ENCODE measurements at regions not wholly inside any gene's neighbourhood (a gene's known extent, or its start where the extent isn't known, plus 50 kb on each side); places are given as distances from the start of the nearest gene placed in this dataset.

- TF ChIP-seq, protein P1, sequence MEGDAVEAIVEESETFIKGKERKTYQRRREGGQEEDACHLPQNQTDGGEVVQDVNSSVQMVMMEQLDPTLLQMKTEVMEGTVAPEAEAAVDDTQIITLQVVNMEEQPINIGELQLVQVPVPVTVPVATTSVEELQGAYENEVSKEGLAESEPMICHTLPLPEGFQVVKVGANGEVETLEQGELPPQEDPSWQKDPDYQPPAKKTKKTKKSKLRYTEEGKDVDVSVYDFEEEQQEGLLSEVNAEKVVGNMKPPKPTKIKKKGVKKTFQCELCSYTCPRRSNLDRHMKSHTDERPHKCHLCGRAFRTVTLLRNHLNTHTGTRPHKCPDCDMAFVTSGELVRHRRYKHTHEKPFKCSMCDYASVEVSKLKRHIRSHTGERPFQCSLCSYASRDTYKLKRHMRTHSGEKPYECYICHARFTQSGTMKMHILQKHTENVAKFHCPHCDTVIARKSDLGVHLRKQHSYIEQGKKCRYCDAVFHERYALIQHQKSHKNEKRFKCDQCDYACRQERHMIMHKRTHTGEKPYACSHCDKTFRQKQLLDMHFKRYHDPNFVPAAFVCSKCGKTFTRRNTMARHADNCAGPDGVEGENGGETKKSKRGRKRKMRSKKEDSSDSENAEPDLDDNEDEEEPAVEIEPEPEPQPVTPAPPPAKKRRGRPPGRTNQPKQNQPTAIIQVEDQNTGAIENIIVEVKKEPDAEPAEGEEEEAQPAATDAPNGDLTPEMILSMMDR (IDR thresholded peaks at IDR 0.05): no peak
These were observed 268.4 kb downstream of the GLRX3 start (continued) for GRCh38 chr10:130404476-130405055.

GRCh38 chr10:130407052-130407451 is 270.9 kb downstream of the GLRX3 start:
- WGBS (ENCODE audit: missing lambda C conversion rate): 2% methylated on average over 4 of the region's 4 CpGs
- CTCF ChIA-PET: no interaction called here
- Histone ChIP-seq H3K4me2 (no peak overlapping the region), H3K9me3 (no peaks in the 10 kb centered on the region; the same call in 2 of the 3 replicates), H3K4me3 (no peak overlapping the region), H3K27ac (no peak overlapping the region), H3K4me1 (no peaks in the 10 kb centered on the region)
- no peak for ATAC-seq
- POLR2A ChIA-PET: no interaction called here
- DNase-seq (ENCODE audit: low read depth in 1 of 2, low spot score in 1 of 2): no peak
- no peak for TF ChIP-seq RFX5 (IDR thresholded peaks at IDR 0.05)
- no peak for FAIRE-seq

DNA sequence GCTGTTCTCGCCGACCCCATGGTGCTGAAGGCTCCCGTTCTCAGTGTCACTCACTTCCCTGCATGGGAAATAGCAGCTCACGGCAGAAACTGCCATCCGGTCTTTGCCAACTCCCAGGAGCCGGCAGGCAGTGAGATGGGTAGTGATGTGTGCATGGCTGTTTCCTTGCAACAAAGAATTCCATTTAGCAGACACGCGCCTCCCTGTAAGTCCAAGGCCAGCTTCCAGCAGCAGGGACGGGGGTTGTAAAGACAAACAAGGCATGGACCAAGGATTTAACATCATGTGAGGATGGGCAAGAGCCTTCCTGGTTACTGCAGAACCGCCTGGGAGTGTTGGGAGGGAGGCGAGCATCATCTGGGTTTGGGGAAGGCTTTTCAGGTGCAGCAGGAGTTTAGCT is 273.1 kb downstream of the GLRX3 start:
- H3K9me3 ChIP-seq: no peaks in the 10 kb centered on the region; the same call in 2 of the 3 replicates
- TF ChIP-seq TP53 (CRISPR knock-in tag; IDR thresholded peaks at IDR 0.05): no peak
- H3K27ac ChIP-seq: no peak overlapping the region
- DNase-seq (ENCODE audit: low read depth in 1 of 2, low spot score in 1 of 2) (no peak), FAIRE-seq (no peak), ATAC-seq (no peak)
- no peak overlapping the region for H3K4me2 ChIP-seq
- no peaks in the 10 kb centered on the region for H3K4me1 ChIP-seq
- WGBS (ENCODE audit: missing lambda C conversion rate): 27% methylated on average over 9 of the region's 11 CpGs
- no peak overlapping the region for H3K4me3 ChIP-seq
- ChIA-PET POLR2A (no interaction called here), CTCF (no interaction called here)

DNA sequence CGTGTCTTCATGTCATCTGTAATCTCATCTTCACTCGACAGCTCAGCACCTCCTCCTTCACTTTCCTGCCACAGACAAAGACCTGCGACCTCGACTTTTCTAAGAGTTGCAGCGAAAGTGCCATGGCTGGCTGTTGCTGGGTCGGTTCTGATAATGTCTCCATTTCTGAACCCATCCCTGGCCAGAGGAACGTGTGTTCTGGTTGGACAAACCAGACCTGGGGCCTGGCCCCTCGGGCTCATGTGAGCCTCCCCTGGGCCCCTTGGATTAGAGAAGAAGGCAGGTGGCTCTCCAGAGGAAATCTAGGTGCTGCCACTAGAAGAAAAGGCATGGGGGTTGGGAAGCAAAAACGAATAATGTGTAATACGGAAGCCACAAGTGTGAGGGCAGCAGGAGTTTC is 273.7 kb downstream of the GLRX3 start:
- TF ChIP-seq KDM1A (IDR thresholded peaks at IDR 0.05; ENCODE audit: low read depth) (no peak), POLR2AphosphoS2 (conservative IDR thresholded peaks at IDR 0.05; ENCODE audit: low read length) (no peak), MAZ (IDR thresholded peaks at IDR 0.05; ENCODE audit: borderline replicate concordance, low read depth, low read length) (no peak), SMC3 (IDR thresholded peaks at IDR 0.05) (no peak), HDAC2 (IDR thresholded peaks at IDR 0.05) (no peak), FOXS1 (CRISPR knock-in tag; IDR thresholded peaks at IDR 0.05) (no peak), MYC (IDR thresholded peaks at IDR 0.05; ENCODE audit: borderline replicate concordance, low read length) (no peak), JUNB (IDR thresholded peaks at IDR 0.05) (no peak), RFX5 (IDR thresholded peaks at IDR 0.05) (no peak)
- TF ChIP-seq, protein P2, sequence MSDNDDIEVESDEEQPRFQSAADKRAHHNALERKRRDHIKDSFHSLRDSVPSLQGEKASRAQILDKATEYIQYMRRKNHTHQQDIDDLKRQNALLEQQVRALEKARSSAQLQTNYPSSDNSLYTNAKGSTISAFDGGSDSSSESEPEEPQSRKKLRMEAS (IDR thresholded peaks at IDR 0.05): no peak
- Histone ChIP-seq H3K9me3 (no peaks in the 10 kb centered on the region; the same call in 2 of the 3 replicates), H3K27ac (no peak overlapping the region), H3K4me2 (no peak overlapping the region), H3K4me3 (no peak overlapping the region), H3K4me1 (no peaks in the 10 kb centered on the region)
- ChIA-PET CTCF (no interaction called here), POLR2A (no interaction called here)
- DNase-seq (ENCODE audit: low read depth in 1 of 2, low spot score in 1 of 2) (no peak), FAIRE-seq (no peak), ATAC-seq (no peak)
- 7% methylated on average over 10 of the region's 10 CpGs for WGBS (ENCODE audit: missing lambda C conversion rate)

DNA sequence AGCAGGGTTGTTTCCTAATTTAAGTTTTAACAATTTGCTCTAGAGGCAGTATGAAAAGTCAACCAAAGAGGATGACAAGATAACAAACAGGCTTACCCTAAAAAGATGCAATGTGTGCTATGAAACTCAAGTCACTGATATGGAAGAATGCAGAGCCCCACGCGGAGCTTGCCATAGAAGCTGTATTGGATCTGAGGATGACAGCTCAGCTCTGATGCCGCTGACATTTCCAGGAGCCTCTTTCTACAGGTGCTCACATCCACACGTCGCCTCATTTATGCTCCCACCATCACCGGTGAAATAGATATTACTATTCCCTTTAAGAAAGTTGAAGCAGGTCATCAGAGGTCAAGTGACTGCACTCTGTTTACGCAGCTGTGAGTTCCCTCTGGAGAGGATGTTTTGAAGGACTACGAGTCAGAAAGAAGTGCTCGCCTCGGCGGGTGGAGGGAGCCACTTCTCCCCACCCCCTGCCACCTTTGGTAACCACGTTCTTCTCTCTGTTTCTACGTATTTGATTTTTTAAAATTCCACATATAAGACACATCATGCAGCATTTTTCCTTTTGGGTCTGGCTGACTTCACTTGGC is 275.4 kb downstream of the GLRX3 start:
- Histone ChIP-seq H3K27ac (no peak overlapping the region), H3K4me3 (no peak overlapping the region), H3K4me2 (no peak overlapping the region), H3K4me1 (no peaks in the 10 kb centered on the region), H3K9me3 (no peaks in the 10 kb centered on the region; the same call in 2 of the 3 replicates)
- POLR2A ChIA-PET: no interaction called here
- WGBS (ENCODE audit: missing lambda C conversion rate): 5% methylated on average over 13 of the region's 13 CpGs
- no peak for ATAC-seq
- no peak for FAIRE-seq
- no peak for DNase-seq (ENCODE audit: low read depth in 1 of 2, low spot score in 1 of 2)
- TF ChIP-seq SREBF2 (IDR thresholded peaks at IDR 0.05): no peak
- no peak for TF ChIP-seq MYC (IDR thresholded peaks at IDR 0.05; ENCODE audit: borderline replicate concordance, low read length)
- TF ChIP-seq TFCP2L1 (CRISPR knock-in tag; IDR thresholded peaks at IDR 0.05): no peak
- no peak for TF ChIP-seq RARB (CRISPR knock-in tag; IDR thresholded peaks at IDR 0.05)
- no peak for TF ChIP-seq RAD21 (conservative IDR thresholded peaks at IDR 0.05 in 1 of 2, IDR thresholded peaks at IDR 0.05 in 1 of 2)
- no peak for TF ChIP-seq MAZ (IDR thresholded peaks at IDR 0.05; ENCODE audit: borderline replicate concordance, low read depth, low read length)
- TF ChIP-seq KDM5A (IDR thresholded peaks at IDR 0.05): no peak
- TF ChIP-seq POLR2AphosphoS2 (conservative IDR thresholded peaks at IDR 0.05; ENCODE audit: low read length): no peak
- no peak for TF ChIP-seq FOSL2 (IDR thresholded peaks at IDR 0.05)
- no peak for TF ChIP-seq FOSL2 (CRISPR knock-in tag; IDR thresholded peaks at IDR 0.05)
- no peak for TF ChIP-seq ELK1 (IDR thresholded peaks at IDR 0.05; ENCODE audit: low read depth, low read length)
- TF ChIP-seq SMC3 (IDR thresholded peaks at IDR 0.05): no peak
- TF ChIP-seq HEYL (CRISPR knock-in tag; IDR thresholded peaks at IDR 0.05): no peak
- no peak for TF ChIP-seq EHMT2 (IDR thresholded peaks at IDR 0.05; ENCODE audit: low read depth)
- CTCF ChIA-PET: no interaction called here

Data from A549 (cell line).